Renal cortex interstitium (tissue), 11 donors: ENCODE measurements at regions not wholly inside any gene's neighbourhood (a gene's known extent, or its start where the extent isn't known, plus 50 kb on each side); places are given as distances from the start of the nearest gene placed in this dataset.

Source experiments
- DNase-seq, 11 donors: peaks; one replicate each; pipeline ENCODE4 v3.0.0-alpha.2; 2013; ENCODE audit warnings: low read depth in 9 of 11, low spot score in 4 of 11; ENCODE audit errors: extremely low read depth in 1 of 11

- DNase-seq = no peak
These were observed 73.3 kb upstream of the B3GAT1 start for GRCh38 chr11:134485316-134485715.

- no peak for DNase-seq
These were observed 71.8 kb upstream of the B3GAT1 start for GRCh38 chr11:134483857-134484256.

DNA sequence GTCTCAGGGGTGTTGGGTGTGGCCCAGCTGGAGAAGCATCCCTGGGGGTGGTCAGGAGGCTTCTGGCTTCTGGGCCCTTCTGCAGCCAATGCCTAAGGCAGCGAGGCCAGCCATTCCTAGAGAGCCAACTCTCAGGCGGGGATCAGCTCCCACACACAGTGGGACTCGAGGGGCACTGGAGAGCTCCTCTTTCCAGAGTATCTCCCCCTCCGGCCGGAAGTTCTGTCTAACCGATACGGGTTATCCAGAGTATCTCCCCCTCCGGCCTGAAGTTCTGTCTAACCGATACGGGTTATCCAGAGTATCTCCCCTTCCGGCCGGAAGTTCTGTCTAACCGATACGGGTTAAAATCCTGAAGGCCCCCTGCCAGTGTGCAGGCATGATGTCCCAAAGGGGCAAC lies 71.2 kb upstream of the B3GAT1 start:
- DNase-seq = no peak

DNA sequence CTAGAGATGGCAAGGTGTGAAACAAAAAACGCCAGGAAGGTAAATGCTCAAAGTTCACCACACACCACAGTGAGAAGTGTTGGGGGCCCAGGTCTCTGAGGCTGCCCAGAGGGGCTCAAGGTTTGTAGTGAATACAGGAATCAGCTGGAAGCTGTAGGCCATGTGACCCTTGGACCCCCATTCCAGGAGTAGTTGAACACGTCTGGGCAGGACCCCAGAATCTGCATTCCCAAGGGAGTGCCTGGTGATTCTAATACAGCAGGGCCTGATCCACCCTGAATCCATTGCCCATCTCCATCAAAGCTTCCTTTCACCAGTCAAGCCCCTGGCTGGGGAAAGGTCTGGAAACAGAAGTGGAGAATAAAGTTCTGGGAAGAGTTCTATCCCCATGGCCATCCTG lies 70.8 kb upstream of the B3GAT1 start:
- no peak for DNase-seq

DNA sequence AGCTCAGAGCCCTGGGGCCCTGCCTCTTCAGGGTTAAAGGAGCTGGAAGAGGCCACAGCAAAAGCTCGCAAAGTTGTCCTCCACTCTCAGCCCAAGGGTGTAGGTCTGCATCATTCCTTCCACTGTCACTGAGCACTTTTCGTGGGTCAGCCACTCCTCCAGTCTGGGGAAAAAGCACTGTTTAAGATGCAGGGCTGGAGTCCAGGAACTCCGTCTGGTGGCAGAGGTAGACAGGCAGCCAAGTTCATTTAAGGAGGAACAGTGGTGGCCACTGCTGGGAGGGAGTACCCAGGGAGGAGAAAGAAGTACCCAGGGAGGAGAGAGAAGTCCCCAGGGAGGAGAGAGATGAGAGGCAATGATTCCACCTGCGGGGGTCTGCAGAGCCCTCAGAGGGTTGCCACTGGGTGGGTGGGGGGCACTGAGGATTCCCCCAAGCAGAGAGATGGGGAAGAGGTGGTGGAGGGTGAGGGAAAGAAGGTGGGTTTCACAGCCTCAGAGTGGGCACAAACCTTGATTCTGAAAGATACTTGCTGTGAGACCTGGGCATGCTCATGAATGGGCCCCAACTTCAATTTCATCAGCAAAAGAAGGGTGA lies 70.0 kb upstream of the B3GAT1 start:
- DNase-seq = no peak

- DNase-seq = peak in 2 of 11 donors; percentile 17 to 24
These were observed 69.1 kb upstream of the B3GAT1 start for GRCh38 chr11:134481135-134481534.

DNA sequence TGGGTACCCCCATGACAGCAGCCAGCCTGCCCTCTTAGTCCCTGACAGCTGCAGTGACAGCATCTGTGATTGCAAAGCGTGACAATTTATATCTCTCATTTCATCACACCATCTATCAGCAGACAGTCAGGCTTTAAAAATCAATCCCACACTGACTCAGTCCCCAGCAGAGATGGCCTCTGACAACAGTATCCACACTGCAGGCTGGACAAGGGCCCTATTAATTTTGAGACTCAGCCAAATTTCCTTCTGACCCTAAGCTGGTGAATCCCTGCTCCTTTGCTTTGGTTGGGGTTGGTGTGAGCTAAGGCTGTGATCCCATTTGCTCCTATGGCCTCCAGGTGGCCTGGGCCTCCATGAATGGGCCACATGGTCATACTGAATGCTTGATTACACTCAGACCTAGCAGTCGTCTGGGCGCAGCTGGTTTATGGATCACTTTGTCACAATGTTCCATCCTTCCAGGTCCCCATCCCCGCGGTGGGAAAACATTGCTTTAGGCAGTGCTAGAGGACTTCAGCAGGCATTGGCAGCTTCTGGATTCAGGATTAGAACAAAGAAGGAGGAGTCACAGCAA lies 68.2 kb upstream of the B3GAT1 start:
- DNase-seq = no peak

DNA sequence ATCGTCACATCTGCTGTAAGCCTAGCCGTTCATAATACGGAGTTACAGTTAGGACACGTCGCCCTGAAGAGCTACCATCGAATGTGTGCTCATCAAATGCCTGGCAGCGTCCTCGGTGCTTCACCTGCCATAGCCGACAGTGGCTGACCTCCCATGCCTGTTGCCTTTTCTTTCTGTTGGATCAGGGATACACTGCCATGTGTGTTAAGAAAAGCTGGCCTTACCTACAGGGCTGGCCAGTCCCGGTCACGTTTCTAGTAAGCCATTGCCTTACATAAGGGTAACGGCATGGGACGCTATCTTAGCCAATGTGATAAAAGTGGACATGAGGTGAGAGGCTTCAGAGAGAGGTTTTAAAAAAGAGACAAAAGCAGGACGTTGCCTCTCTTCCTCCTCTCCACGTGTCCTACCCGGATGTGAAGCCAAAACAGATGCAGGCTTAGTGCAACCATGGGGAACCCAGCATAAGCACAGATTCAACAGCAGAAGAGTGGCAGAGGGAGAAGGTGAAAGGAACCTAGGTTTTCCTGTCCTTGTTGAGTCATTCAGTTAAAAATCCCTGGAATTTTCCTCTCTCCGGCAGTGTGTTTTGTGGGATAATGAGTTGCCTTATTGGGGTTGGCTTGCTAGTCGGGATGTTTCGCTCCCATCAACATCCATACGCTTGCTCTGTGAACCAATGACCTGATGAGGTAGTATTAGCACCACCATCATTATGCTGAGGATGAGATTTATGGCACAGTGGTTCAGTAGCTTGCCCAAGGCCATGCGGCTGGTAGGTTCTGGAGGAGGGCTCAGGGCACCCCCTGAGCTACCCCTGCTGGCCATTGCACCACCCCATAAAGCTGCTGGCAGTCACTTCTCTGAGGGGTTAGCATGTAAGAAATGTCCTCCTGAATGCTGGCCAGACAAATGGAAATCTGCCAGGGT lies 67.4 kb upstream of the B3GAT1 start:
- no peak for DNase-seq

GRCh38 chr11:134478611-134479010 lies 66.6 kb upstream of the B3GAT1 start:
- DNase-seq = no peak

DNA sequence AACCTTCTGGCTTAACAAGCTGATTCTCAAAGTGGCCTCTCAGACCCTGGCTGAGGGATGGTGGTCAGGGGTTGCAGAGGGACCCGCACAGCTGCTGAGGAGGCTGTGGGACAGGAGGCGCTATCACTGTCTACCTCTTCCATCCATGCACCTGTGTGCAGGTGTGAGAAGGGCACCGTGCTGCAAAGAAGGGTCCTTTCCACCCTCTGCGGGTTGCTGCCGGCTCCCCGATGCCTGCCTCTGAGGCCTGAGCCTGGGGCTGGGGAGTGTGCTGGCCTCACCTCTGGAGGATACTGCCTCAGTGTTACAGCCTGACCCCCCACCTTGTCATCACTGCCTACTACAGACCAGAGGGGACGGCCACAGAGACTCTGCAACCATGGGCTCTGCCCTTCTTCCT lies 66.1 kb upstream of the B3GAT1 start:
- DNase-seq = no peak

- DNase-seq = no peak
These were observed 65.4 kb upstream of the B3GAT1 start for GRCh38 chr11:134477486-134477885.

DNA sequence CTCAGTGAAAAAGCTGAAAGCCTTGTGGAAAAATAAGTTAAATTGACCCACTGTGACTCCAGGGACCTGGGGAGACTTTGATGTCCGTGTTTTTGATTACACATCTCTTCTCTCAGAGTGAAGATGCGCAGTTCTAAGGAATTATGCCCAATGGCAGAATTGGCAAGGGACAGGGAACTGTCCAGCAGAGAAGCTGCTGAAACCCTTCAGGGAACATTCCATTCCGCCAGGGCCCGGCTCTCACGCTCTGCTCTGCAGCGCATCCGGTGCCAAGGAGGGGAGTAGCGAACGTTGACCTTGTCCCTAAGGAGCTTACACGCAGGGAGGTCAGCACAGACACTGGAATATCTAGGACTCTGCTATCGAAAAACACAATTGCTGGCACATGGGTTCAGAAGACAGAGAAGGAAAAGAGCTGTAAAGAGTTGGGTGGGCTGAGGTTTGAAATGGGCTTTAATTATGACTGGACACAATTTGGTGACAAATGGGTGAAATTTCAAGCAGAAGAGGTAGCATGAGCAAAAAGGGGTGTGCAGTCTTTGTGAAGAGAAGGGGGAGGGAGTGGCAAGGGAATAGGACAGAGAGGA lies 64.5 kb upstream of the B3GAT1 start:
- peak in 10 of 11 donors; percentile 36 to 72 (median 60) for DNase-seq

DNA sequence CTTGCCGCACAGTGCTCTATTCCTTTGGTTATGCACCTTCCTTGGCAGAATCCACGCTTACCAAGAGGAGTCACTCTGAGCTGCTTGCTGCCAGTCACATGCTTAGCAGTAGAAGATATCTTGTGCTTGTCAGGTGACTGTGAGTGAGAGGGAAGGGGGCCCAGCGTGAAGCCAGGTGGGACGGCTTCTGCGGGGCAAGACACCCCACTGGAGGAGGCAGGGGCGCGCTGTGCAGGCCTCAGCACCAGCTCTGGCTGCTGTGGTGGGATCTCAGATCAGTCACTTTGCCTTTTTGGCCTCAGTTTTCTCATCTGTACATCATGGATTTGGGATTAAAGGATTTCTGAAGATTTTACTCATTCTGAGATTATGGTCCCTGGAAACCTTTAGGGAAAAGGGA lies 63.9 kb upstream of the B3GAT1 start:
- DNase-seq = no peak

- no peak for DNase-seq
These were observed 62.9 kb upstream of the B3GAT1 start for GRCh38 chr11:134474942-134475341.

GRCh38 chr11:134474070-134474860 lies 62.2 kb upstream of the B3GAT1 start:
- DNase-seq = no peak

DNA sequence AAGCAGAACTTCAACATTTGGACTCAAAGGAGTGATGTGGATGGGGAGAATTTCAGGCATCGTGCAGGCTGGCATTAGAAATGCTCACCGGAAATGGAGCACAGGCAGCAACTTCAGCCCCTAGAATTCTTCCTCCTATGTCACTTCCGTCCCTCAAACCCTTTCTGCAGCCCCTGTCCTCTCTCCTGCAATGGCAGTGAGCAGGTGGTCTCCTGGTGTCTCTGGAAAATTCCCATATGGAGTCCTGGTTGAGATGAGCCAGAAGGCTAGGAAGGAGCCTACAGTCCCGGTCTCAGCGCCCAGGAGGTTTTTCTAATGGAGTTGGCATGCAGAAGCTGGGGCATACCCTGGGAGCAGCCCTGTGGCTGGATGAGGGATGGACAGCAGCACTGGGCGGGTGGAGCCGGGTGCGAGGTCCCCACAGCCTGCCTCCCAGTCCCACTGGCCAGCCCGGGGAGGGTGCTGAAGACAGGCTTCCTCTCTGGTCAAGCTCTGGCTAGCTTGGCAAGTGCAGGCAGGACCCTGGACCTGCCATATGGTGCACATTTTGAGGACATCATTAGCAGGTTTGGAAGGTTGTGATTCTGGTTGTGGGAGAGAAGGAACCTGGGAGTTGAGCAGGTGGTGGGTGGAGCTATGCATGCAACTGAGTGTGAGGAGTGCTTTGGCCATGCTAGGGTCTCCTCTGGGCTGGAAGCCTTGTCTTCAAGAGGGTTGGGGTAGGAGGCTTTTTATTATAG lies 59.8 kb upstream of the B3GAT1 start:
- DNase-seq = no peak

- DNase-seq = no peak
These were observed 59.2 kb upstream of the B3GAT1 start for GRCh38 chr11:134471087-134471715.

GRCh38 chr11:134470238-134470637 lies 58.2 kb upstream of the B3GAT1 start:
- no peak for DNase-seq
